HepG2 (cell line): ENCODE measurements at regions not wholly inside any gene's neighbourhood (a gene's known extent, or its start where the extent isn't known, plus 50 kb on each side); places are given as distances from the start of the nearest gene placed in this dataset.

Experiments
- ATAC-seq: fragments of 200-7000 bp; cut with Tn5 transposase; 3 replicates; pipeline ENCODE4 v1.9.1; 2020; ENCODE audit warnings: mild to moderate bottlenecking, moderate library complexity
- BruUV-seq: library from RNA; stranded (reverse); fragments of 400-500 nt; replicated peaks from 2 replicates; lab custom pipeline; 2021; lab: Mats Ljungman, UMichigan
- CTCF ChIA-PET: fragments of 300-600 bp; formaldehyde crosslinking; extraction: SDS; loops from one replicate; lab custom pipeline; 2021; ENCODE audit warnings: low total read pairs, inconsistent platforms, low intra/inter-chr PET ratio; lab: Yijun Ruan, JAX
- POLR2A ChIA-PET: fragments of 350-600 bp; sonication (Branson Sonifier 250); formaldehyde crosslinking; loops from one replicate; lab custom pipeline; 2020; ENCODE audit warnings: antibody characterized with exemption, inconsistent platforms; lab: Yijun Ruan, JAX
- DNase-seq: peaks from one replicate; pipeline ENCODE4 v3.0.0-alpha.2; 2015; ENCODE audit warnings: low spot score
- FAIRE-seq: peaks from 3 replicates; lab custom pipeline; 2011; peaks lifted over from hg19 to GRCh38; lab: Jason Lieb, UNC
- H2AFZ ChIP-seq: one replicate; pipeline ENCODE4 v1.6.1; 2011; ENCODE audit warnings: low read length, inconsistent platforms
- H3K27ac ChIP-seq: fragments of 300-600 bp; 3 replicates; pipeline ENCODE4 v1.8.0; 2011; ENCODE audit warnings: mixed run types, mild to moderate bottlenecking, mixed read lengths, low read length, inconsistent platforms; ENCODE audit not compliant: insufficient read depth; ENCODE audit errors: extremely low read length
- H3K27me3 ChIP-seq, 2 experiments: fragments of 200-600 bp in 1 of 2; 2 replicates in 1 of 2; 3 replicates in 1 of 2; pipeline versions ENCODE4 v1.6.0 to v1.8.0; 2011; ENCODE audit warnings: low read length in 2 of 2, mild to moderate bottlenecking in 2 of 2, moderate library complexity in 2 of 2, inconsistent platforms in 1 of 2; ENCODE audit not compliant: insufficient read depth in 2 of 2, control insufficient read depth in 1 of 2
- H3K36me3 ChIP-seq, 2 experiments: fragments of 200-600 bp in 1 of 2; replicated peaks in 1 of 2; 2 replicates in 1 of 2; 3 replicates in 1 of 2; pipeline versions ENCODE4 v1.5.1 to v1.8.0; 2011; ENCODE audit warnings: low read length in 2 of 2, inconsistent platforms in 1 of 2; ENCODE audit not compliant: insufficient read depth in 2 of 2, control insufficient read depth in 1 of 2
- H3K4me1 ChIP-seq: 2 replicates; pipeline ENCODE4 v1.5.1; 2012; ENCODE audit warnings: low read length, inconsistent platforms; ENCODE audit not compliant: insufficient read depth
- H3K4me2 ChIP-seq: 2 replicates; pipeline ENCODE4 v1.6.0; 2011; ENCODE audit warnings: low read depth, low read length, inconsistent platforms
- H3K4me3 ChIP-seq, 3 experiments: fragments of 200-600 bp in 1 of 3; sonication (generic), shearing (Covaris generic) in 1 of 3; replicated peaks in 1 of 3; 2 replicates each; pipeline ENCODE4 v1.5.1; 2011 to 2016; ENCODE audit warnings: low read length in 3 of 3, inconsistent platforms in 2 of 3, low read depth in 2 of 3, mild to moderate bottlenecking in 2 of 3, control low read depth in 1 of 3, mixed read lengths in 1 of 3; ENCODE audit not compliant: insufficient read depth in 1 of 3
- H3K79me2 ChIP-seq: one replicate; pipeline ENCODE4 v1.6.1; 2011; ENCODE audit warnings: low read length, inconsistent platforms; ENCODE audit not compliant: insufficient read depth
- H3K9ac ChIP-seq: 2 replicates; pipeline ENCODE4 v1.6.0; 2011; ENCODE audit warnings: mild to moderate bottlenecking, low read depth, low read length, inconsistent platforms; ENCODE audit not compliant: insufficient read depth
- H3K9me3 ChIP-seq: 2 replicates; pipeline ENCODE4 v1.5.1; 2012; ENCODE audit warnings: mild to moderate bottlenecking, low read length
- H4K20me1 ChIP-seq: 2 replicates; pipeline ENCODE4 v1.6.0; 2011; ENCODE audit warnings: inconsistent platforms, mild to moderate bottlenecking, low read length, moderate library complexity; ENCODE audit not compliant: insufficient read depth
- FOXO1 ChIP-seq: sonication (generic); formaldehyde crosslinking; IDR thresholded peaks from 2 replicates; pipeline ENCODE4 v1.4.0; 2020; ENCODE audit warnings: missing genetic modification reagents
- HOXA5 ChIP-seq: sonication (generic); formaldehyde crosslinking; IDR thresholded peaks from 2 replicates; pipeline ENCODE4 v1.4.0; 2020; ENCODE audit warnings: missing genetic modification reagents
- JARID2 ChIP-seq: sonication (generic); formaldehyde crosslinking; IDR thresholded peaks from 2 replicates; pipeline ENCODE4 v1.8.1; 2023; ENCODE audit warnings: missing genetic modification reagents, inconsistent platforms; ENCODE audit not compliant: insufficient replicate concordance
- PAWR ChIP-seq: sonication (generic); formaldehyde crosslinking; IDR thresholded peaks from 2 replicates; pipeline ENCODE4 v1.4.0; 2020; ENCODE audit warnings: missing genetic modification reagents, mild to moderate bottlenecking, borderline replicate concordance
- PHF5A ChIP-seq: IDR thresholded peaks from one replicate; pipeline ENCODE4 v1.6.1; 2018; ENCODE audit warnings: low read depth, missing genetic modification reagents; ENCODE audit not compliant: unreplicated experiment
- POLR2AphosphoS2 ChIP-seq: IDR thresholded peaks from 2 replicates; pipeline ENCODE4 v1.6.1; 2011; ENCODE audit warnings: low read depth, low read length, improper control_type of control experiment
- POLR2AphosphoS5 ChIP-seq: IDR thresholded peaks from 2 replicates; pipeline ENCODE4 v1.6.1; 2012; ENCODE audit warnings: low read depth, low read length
- THYN1 ChIP-seq: sonication (generic); formaldehyde crosslinking; IDR thresholded peaks from 2 replicates; pipeline ENCODE4 v1.8.1; 2023; ENCODE audit warnings: low read depth, mild to moderate bottlenecking, moderate library complexity, missing genetic modification reagents, borderline replicate concordance
- TOE1 ChIP-seq: sonication (generic); formaldehyde crosslinking; IDR thresholded peaks from 2 replicates; pipeline ENCODE4 v1.4.0; 2020; ENCODE audit warnings: mild to moderate bottlenecking, missing genetic modification reagents
- ZBTB42 ChIP-seq: sonication (generic); formaldehyde crosslinking; IDR thresholded peaks from 2 replicates; pipeline ENCODE4 v1.5.0; 2020; ENCODE audit warnings: mild to moderate bottlenecking, missing genetic modification reagents
- ZNF20 ChIP-seq: sonication (generic); formaldehyde crosslinking; IDR thresholded peaks from 2 replicates; pipeline ENCODE4 v1.4.0; 2020; ENCODE audit warnings: mild to moderate bottlenecking, moderate library complexity, missing genetic modification reagents
- ZNF496 ChIP-seq: sonication (generic); formaldehyde crosslinking; IDR thresholded peaks from 2 replicates; pipeline ENCODE4 v1.8.1; 2023; ENCODE audit warnings: mild to moderate bottlenecking, moderate library complexity, missing genetic modification reagents; ENCODE audit not compliant: insufficient replicate concordance
- ZNF564 ChIP-seq: sonication (generic); formaldehyde crosslinking; IDR thresholded peaks from 2 replicates; pipeline ENCODE4 v1.8.1; 2023; ENCODE audit warnings: mild to moderate bottlenecking, missing genetic modification reagents
- ZNF569 ChIP-seq: sonication (generic); formaldehyde crosslinking; IDR thresholded peaks from 2 replicates; pipeline ENCODE4 v1.5.0; 2020; ENCODE audit warnings: mild to moderate bottlenecking, missing genetic modification reagents, moderate library complexity, borderline replicate concordance
- ZNF816 ChIP-seq: sonication (generic); formaldehyde crosslinking; IDR thresholded peaks from 2 replicates; pipeline ENCODE4 v1.8.0; 2022; ENCODE audit warnings: missing genetic modification reagents, mild to moderate bottlenecking, borderline replicate concordance
- ZNF879 ChIP-seq: sonication (generic); formaldehyde crosslinking; IDR thresholded peaks from 2 replicates; pipeline ENCODE4 v1.8.1; 2023; ENCODE audit warnings: missing genetic modification reagents
- WGBS: methylation state at CpG from one replicate; pipeline ENCODE4 v1.1.6; 2017; ENCODE audit warnings: low lambda C conversion rate; 5-methylcytosine and 5-hydroxymethylcytosine counted together
- in situ Hi-C: cut with HindIII; loops from 2 replicates; pipeline ENCODE4 v1.10.0; 2017; ENCODE audit warnings: low pct_unique_long_range_greater_than_20kb; ENCODE audit not compliant: extremely low pct_ligation_motif_present
- intact Hi-C: fragments of 100-400 bp; cut with micrococcal nuclease; formaldehyde crosslinking; loops from one replicate; pipeline ENCODE4 v1.10.0; 2022; ENCODE audit not compliant: unreplicated experiment
- TF ChIP-seq, protein P1 (sequence below): sonication (generic); formaldehyde crosslinking; IDR thresholded peaks from 2 replicates; pipeline ENCODE4 v1.4.0; 2020; ENCODE audit warnings: missing genetic modification reagents
- TF ChIP-seq, protein P2 (sequence below): sonication (generic); formaldehyde crosslinking; IDR thresholded peaks from 2 replicates; pipeline ENCODE4 v1.9.0; 2021; ENCODE audit warnings: missing genetic modification reagents, borderline replicate concordance

DNA sequence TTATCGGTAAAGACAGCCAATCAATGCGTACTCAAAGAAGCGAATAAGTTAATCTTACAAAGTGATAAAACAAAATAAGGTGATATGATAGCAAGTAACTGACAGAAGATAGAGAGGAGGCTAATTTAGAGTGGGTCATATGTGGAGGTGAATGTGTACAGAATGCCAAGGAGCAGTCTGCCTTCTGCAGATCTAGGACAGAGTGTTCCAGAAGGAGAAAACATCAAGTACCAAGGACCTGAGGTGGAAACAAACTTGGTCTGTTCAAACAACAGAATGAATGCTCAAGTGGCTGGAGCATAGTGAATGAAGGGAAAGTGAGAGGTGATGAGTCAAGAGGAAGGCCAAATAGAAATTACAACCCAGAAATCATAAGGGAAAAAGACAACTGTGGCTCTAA is 170.3 kb upstream of the BMP4 start (continued):
- TF ChIP-seq ZNF20: no peak
- no peak for TF ChIP-seq JARID2 (CRISPR knock-in tag)
- no peak for TF ChIP-seq ZNF496 (CRISPR knock-in tag)

DNA sequence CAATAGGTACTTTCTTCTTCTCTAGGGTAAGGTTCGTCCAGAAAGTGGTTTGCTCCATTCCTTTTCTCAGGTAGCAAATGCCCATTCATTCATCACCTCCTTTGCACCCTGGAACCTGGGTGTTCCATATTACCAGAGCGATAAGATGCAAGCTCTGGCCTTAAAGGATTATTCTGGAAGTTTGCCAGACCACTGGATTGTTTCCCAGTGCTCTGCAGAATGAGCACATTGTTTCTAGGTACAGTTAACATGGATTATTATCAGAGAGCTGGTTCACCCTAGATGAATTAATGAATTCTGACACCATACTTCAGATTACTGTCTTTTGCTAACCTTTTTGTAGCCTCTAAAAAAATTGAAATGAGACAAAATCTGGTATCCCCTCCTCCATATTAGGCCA is 170.9 kb upstream of the BMP4 start:
- BruUV-seq: no TSS peak
- Histone ChIP-seq H2AFZ (no peak overlapping the region), H3K27ac (no peak overlapping the region), H3K79me2 (no peaks in the 10 kb centered on the region), H3K36me3 (no peaks in the 10 kb centered on the region), H3K4me1 (peaks cover 36% of the 10 kb centered on the region), H3K9me3 (no peaks in the 10 kb centered on the region), H3K9ac (no peak overlapping the region), H3K4me2 (no peak overlapping the region), H4K20me1 (no peaks in the 10 kb centered on the region), H3K27me3 (no peaks in the 10 kb centered on the region), H3K4me3 (no peak overlapping the region)
- DNase-seq (no peak), ATAC-seq (no peak), FAIRE-seq (no peak)
- intact Hi-C loops: no loop called here
- 50% methylated on average over 2 of the region's 2 CpGs for WGBS
- POLR2A ChIA-PET: no interaction called here
- CTCF ChIA-PET: no interaction called here
- in situ Hi-C loops: no loop called here
- no peak for TF ChIP-seq POLR2AphosphoS2
- no peak for TF ChIP-seq PAWR (CRISPR knock-in tag)
- TF ChIP-seq, protein P1, sequence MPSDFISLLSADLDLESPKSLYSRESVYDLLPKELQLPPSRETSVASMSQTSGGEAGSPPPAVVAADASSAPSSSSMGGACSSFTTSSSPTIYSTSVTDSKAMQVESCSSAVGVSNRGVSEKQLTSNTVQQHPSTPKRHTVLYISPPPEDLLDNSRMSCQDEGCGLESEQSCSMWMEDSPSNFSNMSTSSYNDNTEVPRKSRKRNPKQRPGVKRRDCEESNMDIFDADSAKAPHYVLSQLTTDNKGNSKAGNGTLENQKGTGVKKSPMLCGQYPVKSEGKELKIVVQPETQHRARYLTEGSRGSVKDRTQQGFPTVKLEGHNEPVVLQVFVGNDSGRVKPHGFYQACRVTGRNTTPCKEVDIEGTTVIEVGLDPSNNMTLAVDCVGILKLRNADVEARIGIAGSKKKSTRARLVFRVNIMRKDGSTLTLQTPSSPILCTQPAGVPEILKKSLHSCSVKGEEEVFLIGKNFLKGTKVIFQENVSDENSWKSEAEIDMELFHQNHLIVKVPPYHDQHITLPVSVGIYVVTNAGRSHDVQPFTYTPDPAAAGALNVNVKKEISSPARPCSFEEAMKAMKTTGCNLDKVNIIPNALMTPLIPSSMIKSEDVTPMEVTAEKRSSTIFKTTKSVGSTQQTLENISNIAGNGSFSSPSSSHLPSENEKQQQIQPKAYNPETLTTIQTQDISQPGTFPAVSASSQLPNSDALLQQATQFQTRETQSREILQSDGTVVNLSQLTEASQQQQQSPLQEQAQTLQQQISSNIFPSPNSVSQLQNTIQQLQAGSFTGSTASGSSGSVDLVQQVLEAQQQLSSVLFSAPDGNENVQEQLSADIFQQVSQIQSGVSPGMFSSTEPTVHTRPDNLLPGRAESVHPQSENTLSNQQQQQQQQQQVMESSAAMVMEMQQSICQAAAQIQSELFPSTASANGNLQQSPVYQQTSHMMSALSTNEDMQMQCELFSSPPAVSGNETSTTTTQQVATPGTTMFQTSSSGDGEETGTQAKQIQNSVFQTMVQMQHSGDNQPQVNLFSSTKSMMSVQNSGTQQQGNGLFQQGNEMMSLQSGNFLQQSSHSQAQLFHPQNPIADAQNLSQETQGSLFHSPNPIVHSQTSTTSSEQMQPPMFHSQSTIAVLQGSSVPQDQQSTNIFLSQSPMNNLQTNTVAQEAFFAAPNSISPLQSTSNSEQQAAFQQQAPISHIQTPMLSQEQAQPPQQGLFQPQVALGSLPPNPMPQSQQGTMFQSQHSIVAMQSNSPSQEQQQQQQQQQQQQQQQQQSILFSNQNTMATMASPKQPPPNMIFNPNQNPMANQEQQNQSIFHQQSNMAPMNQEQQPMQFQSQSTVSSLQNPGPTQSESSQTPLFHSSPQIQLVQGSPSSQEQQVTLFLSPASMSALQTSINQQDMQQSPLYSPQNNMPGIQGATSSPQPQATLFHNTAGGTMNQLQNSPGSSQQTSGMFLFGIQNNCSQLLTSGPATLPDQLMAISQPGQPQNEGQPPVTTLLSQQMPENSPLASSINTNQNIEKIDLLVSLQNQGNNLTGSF (CRISPR knock-in tag): no peak
- no peak for TF ChIP-seq ZNF879 (CRISPR knock-in tag)
- TF ChIP-seq ZNF569: no peak
- no peak for TF ChIP-seq ZNF816
- TF ChIP-seq, protein P2, sequence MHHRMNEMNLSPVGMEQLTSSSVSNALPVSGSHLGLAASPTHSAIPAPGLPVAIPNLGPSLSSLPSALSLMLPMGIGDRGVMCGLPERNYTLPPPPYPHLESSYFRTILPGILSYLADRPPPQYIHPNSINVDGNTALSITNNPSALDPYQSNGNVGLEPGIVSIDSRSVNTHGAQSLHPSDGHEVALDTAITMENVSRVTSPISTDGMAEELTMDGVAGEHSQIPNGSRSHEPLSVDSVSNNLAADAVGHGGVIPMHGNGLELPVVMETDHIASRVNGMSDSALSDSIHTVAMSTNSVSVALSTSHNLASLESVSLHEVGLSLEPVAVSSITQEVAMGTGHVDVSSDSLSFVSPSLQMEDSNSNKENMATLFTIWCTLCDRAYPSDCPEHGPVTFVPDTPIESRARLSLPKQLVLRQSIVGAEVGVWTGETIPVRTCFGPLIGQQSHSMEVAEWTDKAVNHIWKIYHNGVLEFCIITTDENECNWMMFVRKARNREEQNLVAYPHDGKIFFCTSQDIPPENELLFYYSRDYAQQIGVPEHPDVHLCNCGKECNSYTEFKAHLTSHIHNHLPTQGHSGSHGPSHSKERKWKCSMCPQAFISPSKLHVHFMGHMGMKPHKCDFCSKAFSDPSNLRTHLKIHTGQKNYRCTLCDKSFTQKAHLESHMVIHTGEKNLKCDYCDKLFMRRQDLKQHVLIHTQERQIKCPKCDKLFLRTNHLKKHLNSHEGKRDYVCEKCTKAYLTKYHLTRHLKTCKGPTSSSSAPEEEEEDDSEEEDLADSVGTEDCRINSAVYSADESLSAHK (CRISPR knock-in tag): no peak
- TF ChIP-seq FOXO1: no peak
- TF ChIP-seq ZBTB42 (CRISPR knock-in tag): no peak
- no peak for TF ChIP-seq HOXA5 (CRISPR knock-in tag)
- no peak for TF ChIP-seq POLR2AphosphoS5
- no peak for TF ChIP-seq ZNF564 (CRISPR knock-in tag)
- no peak for TF ChIP-seq TOE1
- TF ChIP-seq PHF5A (CRISPR knock-in tag): no peak
- TF ChIP-seq THYN1 (CRISPR knock-in tag): no peak
- TF ChIP-seq ZNF496 (CRISPR knock-in tag): no peak
